Sigmoid colon (tissue), 6 donors: ENCODE measurements at regions not wholly inside any gene's neighbourhood (a gene's known extent, or its start where the extent isn't known, plus 50 kb on each side); places are given as distances from the start of the nearest gene placed in this dataset.
"Not testable (repeated sequence)": the region's sequence is repeated elsewhere in the genome, so short reads cannot be mapped to it uniquely, and the experiment has no call there.

Experiments
- DNase-seq: peaks from one replicate; pipeline ENCODE4 v3.0.0-alpha.2; 2019
- H3K27ac ChIP-seq, 4 donors: fragments of 200-600 bp; sonication (generic); one replicate each; pipeline ENCODE4 v1.5.1; 2016 to 2019; ENCODE audit warnings: mild to moderate bottlenecking in 1 of 4
- H3K27me3 ChIP-seq, 3 donors: fragments of 200-600 bp; sonication (generic); one replicate each; pipeline ENCODE4 v1.5.1; 2019; ENCODE audit warnings: mild to moderate bottlenecking in 1 of 3
- H3K36me3 ChIP-seq, 4 donors: fragments of 200-600 bp; sonication (generic); one replicate each; pipeline ENCODE4 v1.5.1; 2016 to 2019
- H3K4me1 ChIP-seq, 4 donors: fragments of 200-600 bp; sonication (generic); one replicate each; pipeline ENCODE4 v1.5.1; 2017 to 2019
- H3K4me3 ChIP-seq, 4 donors: fragments of 200-600 bp; sonication (generic); one replicate each; pipeline ENCODE4 v1.5.1; 2017 to 2019; ENCODE audit warnings: mild to moderate bottlenecking in 2 of 4, moderate library complexity in 1 of 4
- H3K9me3 ChIP-seq, 4 donors: fragments of 200-600 bp in 3 of 4; sonication (generic) in 3 of 4; one replicate each; pipeline versions ENCODE4 v1.5.1 to v1.6.1; 2013 to 2019
- CTCF ChIP-seq, 4 experiments: fragments of 450-650 bp in 3 of 4; fragments of 200-600 bp in 1 of 4; IDR thresholded peaks; one replicate each; pipeline ENCODE4 v1.5.1; 2016 to 2019; ENCODE audit warnings: antibody characterized with exemption in 4 of 4, mild to moderate bottlenecking in 3 of 4, moderate library complexity in 2 of 4
- EP300 ChIP-seq, 4 donors: sonication (generic); formaldehyde crosslinking; IDR thresholded peaks; one replicate each; pipeline ENCODE4 v1.6.1; 2017; ENCODE audit warnings: antibody characterized with exemption in 4 of 4
- POLR2A ChIP-seq, 2 donors: fragments of 450-650 bp; IDR thresholded peaks; one replicate each; pipeline ENCODE4 v1.6.1; 2016; ENCODE audit warnings: antibody characterized with exemption in 2 of 2, mild to moderate bottlenecking in 2 of 2, moderate library complexity in 2 of 2
- POLR2AphosphoS5 ChIP-seq, 4 donors: sonication (generic); formaldehyde crosslinking; IDR thresholded peaks; one replicate each; pipeline ENCODE4 v1.6.1; 2017; ENCODE audit warnings: antibody characterized with exemption in 4 of 4
- WGBS, 2 donors: extraction: QIAGEN DNeasy Blood & Tissue Kit; methylation state at CpG; one replicate each; pipeline ENCODE4 v1.1.7; 2013; 5-methylcytosine and 5-hydroxymethylcytosine counted together
- intact Hi-C: fragments of 100-400 bp; cut with DNase I; formaldehyde crosslinking; loops from one replicate; pipeline ENCODE4 v1.15.1; 2023
- donor health status: healthy with polysubstance abuse.
- donor health status: healthy.

- Histone ChIP-seq H3K9me3 (peaks cover 0 to 13% (median 3%) of the 10 kb centered on the region in 4 donors), H3K4me3 (no peak overlapping the region), H3K36me3 (no peaks in the 10 kb centered on the region), H3K27me3 (no peaks in the 10 kb centered on the region), H3K4me1 (peaks cover 0 to 8% (median 8%) of the 10 kb centered on the region in 4 donors), H3K27ac (no peak overlapping the region)
- no peak for DNase-seq
- WGBS, 2 donors = 94% methylated on average over 9 of the region's 9 CpGs
- no peak for TF ChIP-seq POLR2AphosphoS5 (IDR thresholded peaks at IDR 0.05)
- no peak for TF ChIP-seq EP300 (IDR thresholded peaks at IDR 0.05)
- no peak for TF ChIP-seq CTCF (IDR thresholded peaks at IDR 0.05)
- TF ChIP-seq POLR2A (IDR thresholded peaks at IDR 0.05) = no peak
- intact Hi-C loops = no loop called here
Measured at GRCh38 chr14:105659935-105660527, 133.6 kb downstream of the TMEM121 start.

- Histone ChIP-seq H3K27ac (no peak overlapping the region), H3K27me3 (no peaks in the 10 kb centered on the region), H3K36me3 (no peaks in the 10 kb centered on the region), H3K9me3 (peaks cover 0 to 13% (median 3%) of the 10 kb centered on the region in 4 donors), H3K4me3 (no peak overlapping the region), H3K4me1 (peaks cover 0 to 8% (median 8%) of the 10 kb centered on the region in 4 donors)
- intact Hi-C loops = no loop called here
- TF ChIP-seq EP300 (IDR thresholded peaks at IDR 0.05) (no peak), CTCF (IDR thresholded peaks at IDR 0.05) (no peak), POLR2AphosphoS5 (IDR thresholded peaks at IDR 0.05) (no peak), POLR2A (IDR thresholded peaks at IDR 0.05) (no peak)
- 69 to 90% methylated on average over 8 to 9 of the region's 11 CpGs for WGBS, 2 donors
- DNase-seq = no peak
Measured at GRCh38 chr14:105660816-105661531, 134.6 kb downstream of the TMEM121 start.

- DNase-seq, intact Hi-C loops, H3K4me1 ChIP-seq, H3K27ac ChIP-seq, H3K27me3 ChIP-seq, H3K4me3 ChIP-seq, H3K36me3 ChIP-seq: not testable (repeated sequence)
- peaks cover 0 to 13% (median 3%) of the 10 kb centered on the region in 4 donors for H3K9me3 ChIP-seq
- WGBS, 2 donors = 83 to 92% methylated on average over 10 to 11 of the region's 11 CpGs
Measured at GRCh38 chr14:105662043-105662442, 135.7 kb downstream of the TMEM121 start.

GRCh38 chr14:105662592-105662991 lies 136.2 kb downstream of the TMEM121 start:
- H3K36me3 ChIP-seq, H3K27ac ChIP-seq, H3K4me3 ChIP-seq, H3K27me3 ChIP-seq, H3K4me1 ChIP-seq, intact Hi-C loops, DNase-seq: not testable (repeated sequence)
- 70 to 89% methylated on average over 9 of the region's 12 CpGs for WGBS, 2 donors
- H3K9me3 ChIP-seq = peaks cover 0 to 13% (median 3%) of the 10 kb centered on the region in 4 donors

- H3K36me3 ChIP-seq, intact Hi-C loops, H3K4me1 ChIP-seq, DNase-seq, H3K4me3 ChIP-seq, H3K27ac ChIP-seq, H3K27me3 ChIP-seq: not testable (repeated sequence)
- peaks cover 0 to 10% (median 3%) of the 10 kb centered on the region in 4 donors for H3K9me3 ChIP-seq
- 81 to 84% methylated on average over 19 to 20 of the region's 23 CpGs for WGBS, 2 donors
Measured at GRCh38 chr14:105663323-105663722, 136.9 kb downstream of the TMEM121 start.

- DNase-seq, intact Hi-C loops: not testable (repeated sequence)
Measured at GRCh38 chr14:105663818-105664596, 137.6 kb downstream of the TMEM121 start.

More at GRCh38 chr14:105663818-105664596, 137.6 kb downstream of the TMEM121 start:
- not testable (repeated sequence) for H3K4me3 ChIP-seq, H3K27me3 ChIP-seq, H3K36me3 ChIP-seq, H3K4me1 ChIP-seq, H3K9me3 ChIP-seq
- WGBS, 2 donors = 48 to 77% methylated on average over 21 to 25 of the region's 27 CpGs
- peak overlapping the region in 3 of 4 donors; percentile 41 to 68 (median 42) for H3K27ac ChIP-seq
